HG02938 (cell line): ENCODE measurements at regions not wholly inside any gene's neighbourhood (a gene's known extent, or its start where the extent isn't known, plus 50 kb on each side); places are given as distances from the start of the nearest gene placed in this dataset.
"Not testable (repeated sequence)": the region's sequence is repeated elsewhere in the genome, so short reads cannot be mapped to it uniquely, and the experiment has no call there.

Source experiments
- ATAC-seq: cut with Tn5 transposase; IDR thresholded peaks from one replicate; pipeline ENCODE4 v1.9.1; 2021; ENCODE audit warnings: mild to moderate bottlenecking, moderate library complexity; ENCODE audit not compliant: unreplicated experiment

DNA sequence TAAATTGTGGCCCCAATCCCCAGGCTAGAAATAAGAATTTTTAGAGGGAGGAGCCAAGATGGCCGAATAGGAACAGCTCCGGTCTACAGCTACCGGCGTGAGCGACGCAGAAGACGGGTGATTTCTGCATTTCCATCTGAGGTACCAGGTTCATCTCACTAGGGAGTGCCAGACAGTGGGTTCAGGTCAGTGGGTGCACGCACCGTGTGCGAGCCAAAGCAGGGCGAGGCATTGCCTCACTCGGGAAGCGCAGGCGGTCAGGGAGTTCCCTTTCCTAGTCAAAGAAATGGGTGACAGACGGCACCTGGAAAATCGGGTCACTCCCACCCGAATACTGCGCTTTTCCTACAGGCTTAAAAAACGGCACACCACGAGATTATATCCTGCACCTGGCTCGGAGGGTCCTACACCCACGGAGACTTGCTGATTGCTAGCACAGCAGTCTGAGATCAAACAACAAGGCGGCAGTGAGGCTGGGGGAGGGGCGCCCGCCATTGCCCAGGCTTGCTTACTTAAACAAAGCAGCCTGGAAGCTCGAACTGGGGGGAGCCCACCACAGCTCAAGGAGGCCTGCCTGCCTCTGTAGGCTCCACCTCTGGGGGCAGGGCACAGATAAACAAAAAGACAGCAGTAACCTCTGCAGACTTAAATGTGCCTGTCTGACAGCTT is 257.7 kb upstream of the MEIS1 start:
- ATAC-seq: not testable (repeated sequence)

DNA sequence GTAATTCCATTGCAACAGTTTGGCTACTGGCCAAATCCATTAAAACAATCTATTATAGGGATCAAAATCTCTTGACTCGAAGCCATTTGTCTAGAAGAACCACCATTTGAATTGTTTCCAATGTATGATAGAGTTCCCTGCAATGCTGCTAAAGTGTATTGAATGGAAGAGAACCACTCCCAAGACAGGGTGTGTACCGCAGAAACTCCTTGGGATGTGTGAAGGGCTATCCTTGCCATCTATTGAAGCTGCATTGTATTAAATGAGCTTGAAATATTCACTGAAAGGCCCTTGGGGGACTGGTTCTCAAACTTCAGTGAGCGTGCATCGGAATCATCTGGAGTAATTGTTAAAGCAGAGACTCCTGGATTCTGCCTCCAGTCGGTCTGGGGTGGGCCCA is 260.4 kb upstream of the MEIS1 start:
- ATAC-seq: no peak

DNA sequence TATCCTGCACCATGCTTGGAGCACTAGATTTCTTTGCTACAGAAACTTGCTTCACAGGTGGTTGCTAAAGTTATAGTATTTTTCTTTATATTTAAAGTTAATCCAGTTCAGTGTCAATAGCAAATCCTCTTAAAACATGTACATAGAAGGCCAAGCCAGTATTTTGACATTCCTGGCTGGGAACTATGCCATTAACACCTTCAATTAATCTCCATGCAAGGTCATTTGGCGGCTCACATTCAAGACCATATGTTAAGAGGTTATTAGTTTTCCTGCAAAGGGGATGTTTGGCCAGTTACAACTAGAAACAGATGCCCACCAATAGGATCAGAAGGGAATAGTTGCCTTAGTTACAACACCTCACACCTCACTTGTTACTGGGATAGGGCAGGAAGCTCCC is 261.3 kb upstream of the MEIS1 start:
- ATAC-seq: no peak

DNA sequence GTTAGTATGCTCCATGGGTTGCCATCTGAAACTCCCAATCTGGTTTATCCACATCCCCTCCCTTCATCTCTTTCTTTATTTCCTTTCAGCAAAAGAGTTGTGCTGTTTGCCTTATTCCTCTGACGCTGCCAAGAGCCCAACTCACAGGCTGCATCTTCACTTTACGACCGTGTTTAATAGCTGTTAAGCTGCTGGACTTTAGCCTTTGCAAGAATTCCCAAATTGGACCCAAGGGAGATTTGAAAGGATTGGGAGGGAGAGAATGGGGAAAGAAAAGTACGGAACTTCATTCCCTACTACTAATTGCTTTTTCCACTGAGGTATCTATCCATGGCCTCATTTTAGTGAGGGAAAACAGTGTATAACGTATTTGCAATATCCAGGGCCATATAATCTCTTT is 263.4 kb upstream of the MEIS1 start:
- no peak for ATAC-seq

DNA sequence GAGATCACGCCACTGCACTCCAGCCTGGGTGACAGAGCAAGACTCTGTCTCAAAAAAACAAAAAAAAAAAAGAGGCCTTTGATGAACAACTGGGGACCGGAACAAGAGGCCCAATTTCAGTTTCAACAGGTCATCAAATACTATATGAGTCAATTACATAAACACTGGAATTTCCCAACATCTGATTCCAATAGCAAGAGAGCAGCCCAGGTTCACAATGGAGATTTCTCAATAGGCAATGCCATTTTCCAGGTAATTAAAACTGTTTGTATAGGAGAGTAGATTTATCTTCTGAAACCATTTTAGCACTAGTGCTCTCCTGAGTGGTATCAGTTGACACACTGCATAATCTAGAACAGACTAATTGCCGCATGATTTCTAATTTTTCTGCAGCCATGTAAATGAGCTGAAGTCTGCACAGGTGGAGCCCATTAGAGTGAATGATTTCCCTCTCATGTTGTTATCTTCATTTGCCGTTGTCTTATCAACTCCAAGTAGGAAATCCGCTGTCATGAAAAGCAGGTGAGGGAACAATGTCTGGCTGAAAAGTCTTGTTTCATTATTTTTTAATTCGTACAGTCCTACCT is 264.1 kb upstream of the MEIS1 start:
- ATAC-seq: no peak

DNA sequence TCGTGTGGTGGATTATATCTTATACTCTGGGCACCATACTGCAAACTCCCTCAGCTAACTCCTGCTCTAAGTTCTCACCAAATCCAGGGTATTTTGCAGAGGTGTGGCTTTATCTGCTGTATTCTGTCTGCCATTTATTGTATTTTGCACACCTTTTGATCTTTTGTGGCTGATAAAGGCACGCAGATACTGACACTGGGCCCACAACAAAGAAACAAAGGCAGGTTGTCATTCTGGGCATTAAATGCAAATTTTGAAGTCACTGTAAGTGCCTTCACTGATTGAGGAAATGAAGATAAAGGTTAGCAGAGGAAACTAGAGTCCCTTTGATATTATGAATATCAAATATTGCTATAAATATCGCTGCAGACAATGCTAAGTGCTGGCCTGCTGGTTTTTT is 265.8 kb upstream of the MEIS1 start:
- no peak for ATAC-seq

DNA sequence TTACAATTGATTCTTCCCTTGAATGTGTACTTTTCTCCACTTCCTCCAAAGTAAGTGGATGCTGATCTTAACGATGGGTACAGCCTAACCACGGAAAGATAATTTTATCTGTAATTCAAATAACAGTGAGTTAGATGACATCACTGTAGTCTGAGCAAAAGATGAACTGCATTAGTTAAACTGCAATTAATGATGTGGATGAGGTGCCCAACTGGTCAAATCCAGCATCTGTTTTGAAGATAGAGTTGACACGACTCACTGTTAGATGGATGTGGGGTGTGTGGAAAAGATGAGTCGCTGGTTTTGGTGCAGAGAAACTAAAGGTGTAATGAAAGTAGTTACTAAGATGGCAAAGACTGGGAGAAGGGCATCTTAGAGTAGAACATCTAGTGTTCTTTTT is 270.5 kb upstream of the MEIS1 start:
- no peak for ATAC-seq

DNA sequence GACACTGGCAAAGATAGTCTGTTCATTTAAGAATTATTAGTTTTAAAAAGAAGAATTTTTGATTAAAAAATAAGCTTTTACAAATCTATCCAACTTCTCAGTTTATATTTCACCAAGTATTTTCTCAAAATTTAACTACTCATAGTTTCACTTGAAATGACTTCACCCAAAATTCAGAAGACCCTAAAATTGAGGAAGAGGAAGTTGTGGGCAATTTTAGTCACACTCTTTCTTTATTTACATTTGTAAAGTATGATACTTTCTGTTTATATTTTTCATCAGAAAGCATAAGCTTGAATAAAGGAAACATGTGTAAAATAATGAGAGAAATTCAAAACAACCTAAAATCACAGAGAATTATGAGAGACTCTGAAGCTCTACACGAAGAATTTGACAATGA is 278.8 kb upstream of the MEIS1 start:
- ATAC-seq: no peak

DNA sequence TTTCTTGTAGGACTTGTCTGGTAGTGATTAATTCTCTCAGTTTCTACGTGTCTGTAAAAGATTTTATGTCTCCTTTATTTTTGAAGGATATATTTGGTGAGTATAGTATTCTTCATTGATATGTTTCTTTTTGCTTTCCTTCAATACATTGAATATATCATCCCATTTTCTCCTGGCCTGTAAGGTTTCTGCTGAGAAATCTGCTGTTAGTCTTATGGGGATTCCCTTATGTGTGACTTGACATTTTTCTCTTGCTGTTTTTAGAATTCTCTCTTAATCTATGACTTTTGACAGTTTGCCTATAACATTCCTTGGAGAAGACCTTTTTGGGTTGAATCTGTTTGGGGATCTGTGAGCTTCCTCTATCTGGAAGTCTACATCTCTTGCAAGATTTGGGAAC is 281.0 kb upstream of the MEIS1 start:
- ATAC-seq: no peak

DNA sequence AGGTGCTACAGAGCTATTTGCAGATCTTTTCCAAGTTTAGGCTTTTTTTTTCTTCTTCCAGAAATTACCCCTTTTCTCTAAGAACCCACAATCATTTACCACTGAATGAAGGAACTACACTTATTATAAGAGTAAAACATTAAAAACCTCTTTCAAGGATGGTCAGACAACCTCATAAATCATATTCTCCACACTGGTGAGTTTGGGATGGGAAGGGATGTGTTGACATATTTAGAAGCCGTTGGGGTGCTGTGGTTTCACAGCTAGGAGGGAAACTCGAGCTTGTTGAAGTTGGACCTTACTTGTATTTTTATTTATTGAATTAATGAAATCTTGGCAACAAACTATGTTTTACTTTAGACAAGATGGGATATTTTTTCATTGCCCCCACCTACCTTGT is 289.4 kb upstream of the MEIS1 start:
- no peak for ATAC-seq

DNA sequence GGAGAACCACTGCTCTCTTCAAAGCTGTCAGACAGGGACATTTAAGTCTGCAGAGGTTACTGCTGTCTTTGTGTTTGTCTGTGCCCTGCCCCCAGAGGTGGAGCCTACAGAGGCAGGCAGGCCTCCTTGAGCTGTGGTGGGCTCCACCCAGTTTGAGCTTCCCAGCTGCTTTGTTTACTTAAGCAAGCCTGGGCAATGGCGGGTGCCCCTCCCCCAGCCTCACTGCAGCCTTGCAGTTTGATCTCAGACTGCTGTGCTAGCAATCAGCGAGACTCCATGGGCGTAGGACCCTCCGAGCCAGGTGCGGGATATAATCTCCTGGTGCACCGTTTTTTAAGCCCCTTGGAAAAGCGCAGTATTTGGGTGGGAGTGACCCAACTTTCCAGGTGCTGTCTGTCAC is 290.6 kb upstream of the MEIS1 start:
- not testable (repeated sequence) for ATAC-seq

DNA sequence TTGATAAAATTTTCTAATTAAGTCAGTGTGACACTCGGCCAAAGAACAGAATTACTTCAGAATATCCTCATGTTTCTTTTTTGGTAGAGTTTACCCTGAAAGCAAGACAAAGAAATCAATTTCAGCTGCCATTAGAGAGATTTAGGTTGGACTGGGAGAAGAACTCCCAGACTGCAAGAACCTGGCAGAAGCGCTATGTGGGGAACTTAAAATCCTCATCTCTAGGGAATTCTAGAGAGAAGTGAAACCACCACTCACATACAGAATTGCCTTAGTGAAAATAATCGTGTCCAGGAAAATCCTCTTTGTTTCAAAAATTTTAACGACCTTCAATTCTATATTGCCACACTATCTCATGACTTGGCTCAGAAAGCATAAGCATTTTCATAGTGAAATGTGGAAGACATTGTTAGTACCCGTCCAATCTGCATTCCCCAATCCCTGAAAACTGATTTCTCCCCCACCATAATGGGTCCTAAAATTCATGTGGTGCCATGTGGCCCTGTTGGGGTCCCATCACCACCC is 297.3 kb upstream of the MEIS1 start:
- no peak for ATAC-seq

DNA sequence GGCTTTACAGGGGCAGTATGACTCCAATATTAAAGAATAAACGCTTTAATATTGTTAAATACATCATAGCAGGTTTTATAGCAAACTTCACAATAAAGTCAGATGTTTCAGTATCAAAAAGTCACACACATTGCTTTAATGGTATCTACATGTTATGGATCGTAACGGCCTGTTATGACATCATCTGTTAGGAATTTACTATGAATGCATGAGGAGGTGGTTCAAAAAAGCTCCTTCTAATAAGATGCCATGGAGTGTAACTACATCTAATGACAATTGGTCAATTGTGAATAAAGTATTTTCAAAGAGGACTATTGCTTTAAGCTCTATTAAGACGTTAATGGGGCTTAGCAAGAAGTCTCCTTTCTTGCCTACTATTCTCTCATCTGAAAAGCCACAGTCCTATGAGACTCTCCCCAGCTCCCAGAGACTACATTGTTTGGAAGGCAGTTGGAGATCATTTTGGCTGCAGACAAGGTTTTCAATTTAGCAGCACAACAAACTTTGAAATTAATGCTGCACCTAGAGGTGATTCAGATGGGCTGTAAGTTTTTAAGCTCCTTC is 300.7 kb upstream of the MEIS1 start:
- ATAC-seq: no peak

DNA sequence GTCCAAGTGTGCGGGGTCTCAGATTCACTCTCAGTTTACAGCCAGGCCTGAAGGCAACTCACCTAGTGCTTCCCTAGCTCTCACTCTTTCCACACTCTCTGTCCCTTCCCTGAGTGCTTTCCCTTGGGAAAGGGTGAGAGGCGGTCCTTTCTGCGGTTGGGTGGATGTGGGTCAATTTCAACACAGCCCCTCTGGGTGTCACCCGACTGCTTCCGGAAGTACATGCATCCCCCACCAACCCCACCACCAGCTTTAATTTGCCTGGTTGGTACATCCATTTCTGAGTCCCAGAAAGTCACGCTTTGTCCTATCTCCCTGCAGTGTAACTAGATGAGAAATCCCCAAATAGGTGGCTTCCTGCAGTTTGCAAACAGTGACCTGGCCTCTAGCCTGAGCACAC is 307.3 kb upstream of the MEIS1 start:
- ATAC-seq: no peak

DNA sequence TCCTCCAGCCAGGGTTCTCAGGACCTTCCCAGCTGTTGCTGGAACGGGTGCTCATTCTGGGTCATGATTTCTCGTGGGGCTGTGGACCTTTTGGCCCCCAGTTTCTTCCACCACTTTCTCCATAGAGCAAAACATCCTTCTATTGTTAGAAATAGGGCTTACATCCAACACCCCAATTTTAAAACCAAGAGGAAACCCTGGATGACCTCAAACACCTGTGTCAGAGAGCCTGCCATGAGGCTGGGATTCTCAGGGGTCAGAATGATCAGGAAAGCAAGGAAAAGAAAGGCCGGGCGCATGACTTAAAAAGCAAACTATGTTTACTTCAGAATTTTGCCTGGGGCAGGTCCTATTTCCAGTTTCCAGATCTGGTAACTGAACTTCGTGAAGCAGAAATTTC is 307.9 kb upstream of the MEIS1 start:
- no peak for ATAC-seq

DNA sequence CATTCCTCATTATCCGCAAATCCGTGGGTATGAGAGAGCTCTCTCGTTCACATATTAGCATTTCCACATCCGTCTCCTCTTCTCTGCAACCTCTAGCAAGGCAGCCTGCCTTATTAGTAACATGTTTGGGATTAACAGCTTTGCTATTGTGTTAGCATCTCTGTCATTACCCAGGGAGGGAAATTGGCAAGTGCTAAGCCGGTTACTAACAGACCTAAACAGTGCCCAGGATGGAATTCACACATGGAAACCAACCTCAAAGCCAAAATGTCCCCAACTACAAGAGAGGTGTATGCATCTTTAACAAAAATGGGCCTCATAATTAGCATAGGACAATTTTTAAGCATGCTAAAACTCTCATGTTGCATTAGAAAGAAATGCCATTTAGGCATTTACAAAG is 309.0 kb upstream of the MEIS1 start:
- ATAC-seq: no peak

DNA sequence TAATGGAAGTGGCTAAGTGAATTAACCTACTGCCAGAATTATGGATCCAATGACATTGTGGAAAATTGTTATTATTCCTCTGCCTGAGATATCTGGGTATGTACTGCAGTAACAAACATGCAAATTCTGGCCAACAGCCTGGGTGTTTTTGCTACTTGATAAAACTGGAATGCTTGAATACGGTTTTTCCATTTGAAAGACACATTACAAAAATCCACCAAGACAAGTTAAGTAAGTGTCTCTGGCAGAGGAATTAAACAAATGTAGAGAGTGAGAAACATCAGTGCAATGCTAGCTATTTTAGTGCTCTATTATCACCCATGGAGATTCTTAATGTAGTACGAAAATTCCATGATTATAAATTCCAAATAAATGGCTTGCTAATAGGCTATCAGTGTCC is 312.4 kb upstream of the MEIS1 start:
- ATAC-seq: no peak

DNA sequence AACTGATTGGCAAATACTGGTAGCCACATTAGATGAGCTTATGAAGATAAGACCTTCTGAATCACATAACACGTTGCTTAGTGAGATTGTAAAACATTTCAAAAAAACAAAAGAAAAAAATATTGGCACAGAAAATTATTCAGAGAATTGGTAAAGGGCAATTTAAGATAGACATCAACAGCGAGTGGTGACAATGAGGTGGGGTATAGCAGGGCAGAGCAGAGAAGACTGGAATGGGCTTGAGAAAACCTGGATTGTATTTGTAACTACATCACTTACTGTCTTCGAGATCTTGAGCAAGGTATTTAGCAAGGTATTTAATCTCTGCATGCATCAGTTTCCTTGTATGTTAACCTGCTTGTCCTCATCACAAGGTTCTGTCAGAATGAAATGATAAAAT is 313.0 kb upstream of the MEIS1 start:
- no peak for ATAC-seq

DNA sequence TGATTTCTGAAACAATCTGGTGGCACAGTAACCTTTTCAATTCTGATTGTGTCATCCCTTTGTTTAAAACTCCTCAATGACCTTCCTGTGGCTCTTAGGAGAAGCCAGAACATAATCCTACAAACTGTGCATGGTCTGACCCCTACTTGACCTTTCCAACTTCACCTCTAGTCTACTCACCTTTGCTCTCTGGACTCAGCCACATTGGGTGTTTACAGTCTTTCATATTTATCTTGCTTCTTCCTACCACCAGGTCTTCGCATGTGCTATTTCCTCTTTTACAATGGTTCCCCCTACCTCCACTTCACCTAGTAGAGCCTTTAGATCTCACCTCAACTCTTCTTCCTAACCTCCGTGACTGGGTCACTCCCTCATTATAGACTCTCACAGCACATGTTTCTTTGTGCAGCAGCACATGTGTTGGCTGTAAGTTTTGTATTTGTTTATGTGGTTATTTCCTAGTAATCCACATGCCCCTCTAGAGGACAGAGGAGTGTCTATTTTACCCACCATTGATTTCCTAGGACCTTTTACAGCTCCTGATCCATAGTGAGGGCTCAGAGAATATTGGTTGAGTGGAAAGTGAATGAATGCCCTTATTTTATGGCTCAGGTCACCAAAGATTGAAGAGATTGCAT is 320.8 kb upstream of the MEIS1 start:
- no peak for ATAC-seq

DNA sequence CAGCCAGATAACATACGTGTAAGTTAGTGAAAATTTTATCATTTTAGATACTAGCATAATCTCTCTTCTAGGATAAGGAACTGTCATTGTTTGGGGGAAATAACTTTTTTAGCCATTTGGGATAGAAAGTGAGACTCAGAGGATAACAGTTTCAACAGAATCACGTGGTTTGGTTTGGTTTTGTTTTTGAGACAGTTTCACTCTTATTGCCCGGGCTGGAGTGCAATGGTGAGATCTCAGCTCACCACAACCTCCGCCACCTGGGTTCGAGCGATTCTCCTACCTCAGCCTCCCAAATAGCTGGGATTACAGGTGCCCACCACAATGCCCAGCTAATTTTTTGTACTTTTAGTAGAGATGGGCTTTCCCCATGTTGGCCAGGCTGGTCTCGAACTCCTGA is 323.2 kb upstream of the MEIS1 start:
- ATAC-seq: no peak

DNA sequence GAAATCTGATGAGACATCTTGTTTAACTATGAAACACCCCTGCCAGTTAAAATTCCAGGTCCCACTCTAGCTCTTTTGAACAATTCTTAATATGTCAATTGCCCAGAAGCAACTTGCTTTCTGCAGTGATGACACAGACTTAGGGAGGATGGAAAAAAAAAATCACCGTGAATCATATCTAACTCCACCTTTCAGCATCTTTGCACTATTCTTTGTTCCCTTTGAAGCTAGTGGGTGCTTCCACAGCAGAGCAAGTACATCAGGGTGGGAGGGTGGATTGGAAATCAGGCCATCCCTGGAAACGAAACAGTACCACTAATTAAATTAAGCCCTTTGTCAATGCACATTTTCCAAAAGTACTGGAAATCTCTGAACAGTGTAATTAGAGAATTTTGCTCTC is 324.3 kb upstream of the MEIS1 start:
- no peak for ATAC-seq

DNA sequence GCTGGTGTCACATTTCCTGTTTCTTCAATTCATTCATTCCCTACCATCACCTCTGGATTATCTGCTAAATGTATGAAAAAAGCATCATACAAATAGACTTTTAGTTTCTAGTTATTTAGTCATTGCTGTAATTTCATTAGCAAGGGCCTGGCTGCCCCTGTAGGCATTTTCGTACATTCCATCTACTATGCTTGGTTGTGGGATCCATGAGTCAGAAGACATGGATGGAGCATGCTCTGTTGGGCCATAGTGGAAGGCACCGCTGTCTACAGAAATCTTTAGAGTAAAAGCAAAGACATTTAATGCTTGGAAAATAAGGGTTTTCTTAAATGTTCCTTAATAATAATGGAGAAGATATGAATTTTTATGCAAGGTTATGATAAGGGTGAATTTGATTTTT is 324.8 kb upstream of the MEIS1 start:
- no peak for ATAC-seq
